A673 (cell line): ENCODE measurements at regions not wholly inside any gene's neighbourhood (a gene's known extent, or its start where the extent isn't known, plus 50 kb on each side); places are given as distances from the start of the nearest gene placed in this dataset.

Source experiments
- EZH2 ChIP-seq: fragments of 200-600 bp; sonication (generic); IDR thresholded peaks from 2 replicates; pipeline ENCODE4 v1.6.1; 2017; ENCODE audit warnings: borderline replicate concordance, low read depth, mild to moderate bottlenecking, mixed read lengths, antibody characterized with exemption, low read length; ENCODE audit not compliant: poor library complexity, severe bottlenecking
- TF ChIP-seq, protein P1 (sequence below): fragments of 300-800, 200-600 bp; sonication (generic); conservative IDR thresholded peaks from 2 replicates; pipeline ENCODE4 v1.5.1; 2017; ENCODE audit warnings: low read depth, mild to moderate bottlenecking, antibody characterized with exemption, low read length, moderate library complexity, mixed read lengths

GRCh38 chr7:138235207-138235606 lies 158.9 kb downstream of the AKR1D1 start:
- TF ChIP-seq, protein P1, sequence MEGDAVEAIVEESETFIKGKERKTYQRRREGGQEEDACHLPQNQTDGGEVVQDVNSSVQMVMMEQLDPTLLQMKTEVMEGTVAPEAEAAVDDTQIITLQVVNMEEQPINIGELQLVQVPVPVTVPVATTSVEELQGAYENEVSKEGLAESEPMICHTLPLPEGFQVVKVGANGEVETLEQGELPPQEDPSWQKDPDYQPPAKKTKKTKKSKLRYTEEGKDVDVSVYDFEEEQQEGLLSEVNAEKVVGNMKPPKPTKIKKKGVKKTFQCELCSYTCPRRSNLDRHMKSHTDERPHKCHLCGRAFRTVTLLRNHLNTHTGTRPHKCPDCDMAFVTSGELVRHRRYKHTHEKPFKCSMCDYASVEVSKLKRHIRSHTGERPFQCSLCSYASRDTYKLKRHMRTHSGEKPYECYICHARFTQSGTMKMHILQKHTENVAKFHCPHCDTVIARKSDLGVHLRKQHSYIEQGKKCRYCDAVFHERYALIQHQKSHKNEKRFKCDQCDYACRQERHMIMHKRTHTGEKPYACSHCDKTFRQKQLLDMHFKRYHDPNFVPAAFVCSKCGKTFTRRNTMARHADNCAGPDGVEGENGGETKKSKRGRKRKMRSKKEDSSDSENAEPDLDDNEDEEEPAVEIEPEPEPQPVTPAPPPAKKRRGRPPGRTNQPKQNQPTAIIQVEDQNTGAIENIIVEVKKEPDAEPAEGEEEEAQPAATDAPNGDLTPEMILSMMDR = no peak
- TF ChIP-seq EZH2 = no peak
